ENCODE measurements at regions not wholly inside any gene's neighbourhood (a gene's known extent, or its start where the extent isn't known, plus 50 kb on each side); places are given as distances from the start of the nearest gene placed in this dataset.
A peak's percentile ranks its signal among the peaks of the same experiment; 100 is the strongest.

- Histone ChIP-seq H3K9me3 (no peaks in the 10 kb centered on the region), H3K4me3 (no peak overlapping the region), H3K36me3 (no peaks in the 10 kb centered on the region), H3K27ac (no peak overlapping the region), H3K27me3 (peaks cover 3% of the 10 kb centered on the region), H3K4me1 (peaks cover 0 to 5% (median 0%) of the 10 kb centered on the region in 4 donors)
- intact Hi-C loops (cut with DNase I; ENCODE audit: low total_unique reads), result no loop called here
- no peak for TF ChIP-seq CTCF (IDR thresholded peaks at IDR 0.05)
- no peak for TF ChIP-seq POLR2AphosphoS5 (IDR thresholded peaks at IDR 0.05)
- no peak for TF ChIP-seq POLR2A (IDR thresholded peaks at IDR 0.05)
- TF ChIP-seq EP300 (IDR thresholded peaks at IDR 0.05; ENCODE audit: low read depth), result no peak
- no peak for DNase-seq
- WGBS, 2 donors (ENCODE audit: low coverage in 1 of 2), result 50 to 68% methylated on average over 1 to 2 of the region's 3 CpGs
- in situ Hi-C loops (cut with MboI; ENCODE audit: low pct_ligation_motif_present in 1 of 4, low pct_unique_long_range_greater_than_20kb in 1 of 4, low sequenced_read_pairs in 3 of 4), result no loop called here
Measured at GRCh38 chr22:22158965-22159364, 85.6 kb upstream of the VPREB1 start.

GRCh38 chr22:22158207-22158816 lies 86.3 kb upstream of the VPREB1 start:
- intact Hi-C loops (cut with DNase I; ENCODE audit: low total_unique reads), result no loop called here

GRCh38 chr22:22157348-22157725 lies 87.2 kb upstream of the VPREB1 start:
- H3K27ac ChIP-seq, result peak overlapping the region in 1 of 4 donors; percentile 33
- H3K36me3 ChIP-seq, result no peaks in the 10 kb centered on the region

More at GRCh38 chr22:22158207-22158816, 86.3 kb upstream of the VPREB1 start:
- no peaks in the 10 kb centered on the region for H3K9me3 ChIP-seq
- DNase-seq, result no peak
- WGBS, 2 donors (ENCODE audit: low coverage in 1 of 2), result 38 to 60% methylated on average over 1 to 4 of the region's 4 CpGs
- TF ChIP-seq EP300 (IDR thresholded peaks at IDR 0.05; ENCODE audit: low read depth) (no peak), CTCF (IDR thresholded peaks at IDR 0.05) (no peak), POLR2A (IDR thresholded peaks at IDR 0.05) (no peak), POLR2AphosphoS5 (IDR thresholded peaks at IDR 0.05) (no peak)
- in situ Hi-C loops (cut with MboI; ENCODE audit: low pct_ligation_motif_present in 1 of 4, low pct_unique_long_range_greater_than_20kb in 1 of 4, low sequenced_read_pairs in 3 of 4), result no loop called here
- no peaks in the 10 kb centered on the region for H3K36me3 ChIP-seq
- no peak overlapping the region for H3K4me3 ChIP-seq
- peaks cover 3% of the 10 kb centered on the region for H3K27me3 ChIP-seq
- H3K27ac ChIP-seq, result no peak overlapping the region
- H3K4me1 ChIP-seq, result peaks cover 0 to 5% (median 0%) of the 10 kb centered on the region in 4 donors

More at GRCh38 chr22:22157348-22157725, 87.2 kb upstream of the VPREB1 start:
- H3K4me1 ChIP-seq, result peaks cover 0 to 5% (median 0%) of the 10 kb centered on the region in 4 donors
- in situ Hi-C loops (cut with MboI; ENCODE audit: low pct_ligation_motif_present in 1 of 4, low pct_unique_long_range_greater_than_20kb in 1 of 4, low sequenced_read_pairs in 3 of 4) (no loop called here), intact Hi-C loops (cut with DNase I; ENCODE audit: low total_unique reads) (no loop called here)
- no peaks in the 10 kb centered on the region for H3K9me3 ChIP-seq
- DNase-seq, result no peak
- no peak for TF ChIP-seq CTCF (IDR thresholded peaks at IDR 0.05)
- no peak for TF ChIP-seq POLR2A (IDR thresholded peaks at IDR 0.05)
- no peak for TF ChIP-seq POLR2AphosphoS5 (IDR thresholded peaks at IDR 0.05)
- no peak for TF ChIP-seq EP300 (IDR thresholded peaks at IDR 0.05; ENCODE audit: low read depth)
- no peak overlapping the region for H3K4me3 ChIP-seq
- WGBS, 2 donors (ENCODE audit: low coverage in 1 of 2), result 78% methylated on average over 2 of the region's 2 CpGs; no CpG with 5 or more reads in 1 of the 2 donors
- H3K27me3 ChIP-seq, result peaks cover 5% of the 10 kb centered on the region
